Vagina (tissue), 2 donors: ENCODE measurements at regions not wholly inside any gene's neighbourhood (a gene's known extent, or its start where the extent isn't known, plus 50 kb on each side); places are given as distances from the start of the nearest gene placed in this dataset.

Experiments used
- DNase-seq, 2 donors: peaks; one replicate each; pipeline ENCODE4 v3.0.0-alpha.2; 2017; ENCODE audit errors: extremely low spot score in 2 of 2
- H3K27ac ChIP-seq: fragments of 200-600 bp; sonication (generic); one replicate; pipeline ENCODE4 v1.5.1; 2019
- H3K27me3 ChIP-seq: fragments of 200-600 bp; sonication (generic); one replicate; pipeline ENCODE4 v1.5.1; 2019
- H3K36me3 ChIP-seq, 2 donors: fragments of 200-600 bp; sonication (generic); one replicate each; pipeline ENCODE4 v1.5.1; 2017 to 2019
- H3K4me1 ChIP-seq: fragments of 200-600 bp; sonication (generic); one replicate; pipeline ENCODE4 v1.5.1; 2019
- H3K4me3 ChIP-seq, 2 donors: fragments of 200-600 bp; sonication (generic); 1 replicate in 1 of 2; 2 replicates in 1 of 2; pipeline ENCODE4 v1.5.1; 2016 to 2019
- H3K9me3 ChIP-seq: fragments of 200-600 bp; sonication (generic); one replicate; pipeline ENCODE4 v1.5.1; 2019
- CTCF ChIP-seq, 3 experiments: fragments of 450-650 bp in 2 of 3; fragments of 200-600 bp in 1 of 3; sonication (generic) in 1 of 3; IDR thresholded peaks; one replicate each; pipeline ENCODE4 v1.5.1; 2017 to 2019; ENCODE audit warnings: antibody characterized with exemption in 3 of 3, mild to moderate bottlenecking in 2 of 3, moderate library complexity in 2 of 3
- POLR2A ChIP-seq, 2 donors: fragments of 450-650 bp; IDR thresholded peaks; one replicate each; pipeline ENCODE4 v1.6.1; 2017; ENCODE audit warnings: antibody characterized with exemption in 2 of 2, mild to moderate bottlenecking in 2 of 2, moderate library complexity in 2 of 2
- POLR2AphosphoS5 ChIP-seq, 2 donors: sonication (generic); formaldehyde crosslinking; IDR thresholded peaks; one replicate each; pipeline ENCODE4 v1.9.0; 2017; ENCODE audit warnings: antibody characterized with exemption in 2 of 2, mild to moderate bottlenecking in 2 of 2, low read depth in 1 of 2; ENCODE audit not compliant: insufficient read depth in 1 of 2
- intact Hi-C: fragments of 100-400 bp; cut with DNase I; formaldehyde crosslinking; loops from one replicate; pipeline ENCODE4 v1.15.1; 2023

- Histone ChIP-seq H3K27ac (no peak overlapping the region), H3K4me3 (no peak overlapping the region), H3K27me3 (no peaks in the 10 kb centered on the region), H3K4me1 (no peaks in the 10 kb centered on the region), H3K9me3 (no peaks in the 10 kb centered on the region), H3K36me3 (no peaks in the 10 kb centered on the region)
- TF ChIP-seq POLR2A (IDR thresholded peaks at IDR 0.05) (no peak), POLR2AphosphoS5 (IDR thresholded peaks at IDR 0.05; ENCODE audit: insufficient read depth in 1 of 2, low read depth in 1 of 2) (no peak), CTCF (IDR thresholded peaks at IDR 0.05) (no peak)
- DNase-seq = no peak
- intact Hi-C loops = no loop called here
Measured at GRCh38 chr13:64934569-64935362, 2295.4 kb downstream of the PCDH9 start.

- H3K4me1 ChIP-seq = no peaks in the 10 kb centered on the region
- no peak for DNase-seq
- intact Hi-C loops = no loop called here
- no peaks in the 10 kb centered on the region for H3K36me3 ChIP-seq
- TF ChIP-seq POLR2AphosphoS5 (IDR thresholded peaks at IDR 0.05; ENCODE audit: insufficient read depth in 1 of 2, low read depth in 1 of 2) = no peak
- no peak for TF ChIP-seq CTCF (IDR thresholded peaks at IDR 0.05)
- no peak for TF ChIP-seq POLR2A (IDR thresholded peaks at IDR 0.05)
- H3K27ac ChIP-seq = no peak overlapping the region
- H3K9me3 ChIP-seq = no peaks in the 10 kb centered on the region
- H3K4me3 ChIP-seq = no peak overlapping the region
- no peaks in the 10 kb centered on the region for H3K27me3 ChIP-seq
Measured at GRCh38 chr13:64930636-64931035, 2299.5 kb downstream of the PCDH9 start.

GRCh38 chr13:64928696-64929499, 2301.2 kb downstream of the PCDH9 start:
- Histone ChIP-seq H3K27me3 (no peaks in the 10 kb centered on the region), H3K36me3 (no peaks in the 10 kb centered on the region), H3K27ac (no peak overlapping the region), H3K4me3 (no peak overlapping the region), H3K4me1 (no peaks in the 10 kb centered on the region), H3K9me3 (no peaks in the 10 kb centered on the region)
- intact Hi-C loops = no loop called here
- DNase-seq = no peak
- TF ChIP-seq CTCF (IDR thresholded peaks at IDR 0.05) (no peak), POLR2AphosphoS5 (IDR thresholded peaks at IDR 0.05; ENCODE audit: insufficient read depth in 1 of 2, low read depth in 1 of 2) (no peak), POLR2A (IDR thresholded peaks at IDR 0.05) (no peak)

GRCh38 chr13:64925727-64926126, 2304.4 kb downstream of the PCDH9 start:
- no peak for DNase-seq
- intact Hi-C loops = no loop called here
- H3K27ac ChIP-seq = no peak overlapping the region

More at GRCh38 chr13:64925727-64926126, 2304.4 kb downstream of the PCDH9 start:
- Histone ChIP-seq H3K27me3 (no peaks in the 10 kb centered on the region), H3K9me3 (no peaks in the 10 kb centered on the region), H3K4me1 (no peaks in the 10 kb centered on the region), H3K36me3 (no peaks in the 10 kb centered on the region), H3K4me3 (no peak overlapping the region)
- TF ChIP-seq CTCF (IDR thresholded peaks at IDR 0.05) (no peak), POLR2A (IDR thresholded peaks at IDR 0.05) (no peak), POLR2AphosphoS5 (IDR thresholded peaks at IDR 0.05; ENCODE audit: insufficient read depth in 1 of 2, low read depth in 1 of 2) (no peak)
